ENCODE measurements at regions not wholly inside any gene's neighbourhood (a gene's known extent, or its start where the extent isn't known, plus 50 kb on each side); places are given as distances from the start of the nearest gene placed in this dataset.

DNA sequence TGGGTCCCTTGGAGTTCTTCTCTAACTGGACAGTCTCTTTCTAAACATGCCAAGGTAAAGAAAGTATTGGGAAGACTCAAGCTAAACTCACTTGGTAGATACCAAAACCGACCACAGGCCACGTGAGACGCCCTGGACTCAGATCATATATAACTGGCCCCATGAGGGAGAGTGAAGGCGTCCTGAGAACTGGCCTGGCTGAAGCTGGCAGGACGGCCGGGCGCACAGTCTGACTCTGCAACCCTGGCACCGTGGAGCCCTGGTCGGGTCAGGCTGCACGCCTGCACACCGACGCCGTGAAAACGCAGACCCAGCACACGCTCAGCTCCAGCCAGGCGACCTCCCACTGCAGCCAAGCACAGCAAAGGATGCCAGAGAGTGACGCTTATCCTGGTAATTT, 122.5 kb upstream of the SPACA7 start:
- TF ChIP-seq EZH2 (IDR thresholded peaks at IDR 0.05; ENCODE audit: borderline replicate concordance, insufficient read depth, low read length, poor library complexity, severe bottlenecking) (no peak), RAD21 (conservative IDR thresholded peaks at IDR 0.05) (no peak), SMC3 (conservative IDR thresholded peaks at IDR 0.05; ENCODE audit: poor library complexity) (no peak)
- TF ChIP-seq, protein P1, sequence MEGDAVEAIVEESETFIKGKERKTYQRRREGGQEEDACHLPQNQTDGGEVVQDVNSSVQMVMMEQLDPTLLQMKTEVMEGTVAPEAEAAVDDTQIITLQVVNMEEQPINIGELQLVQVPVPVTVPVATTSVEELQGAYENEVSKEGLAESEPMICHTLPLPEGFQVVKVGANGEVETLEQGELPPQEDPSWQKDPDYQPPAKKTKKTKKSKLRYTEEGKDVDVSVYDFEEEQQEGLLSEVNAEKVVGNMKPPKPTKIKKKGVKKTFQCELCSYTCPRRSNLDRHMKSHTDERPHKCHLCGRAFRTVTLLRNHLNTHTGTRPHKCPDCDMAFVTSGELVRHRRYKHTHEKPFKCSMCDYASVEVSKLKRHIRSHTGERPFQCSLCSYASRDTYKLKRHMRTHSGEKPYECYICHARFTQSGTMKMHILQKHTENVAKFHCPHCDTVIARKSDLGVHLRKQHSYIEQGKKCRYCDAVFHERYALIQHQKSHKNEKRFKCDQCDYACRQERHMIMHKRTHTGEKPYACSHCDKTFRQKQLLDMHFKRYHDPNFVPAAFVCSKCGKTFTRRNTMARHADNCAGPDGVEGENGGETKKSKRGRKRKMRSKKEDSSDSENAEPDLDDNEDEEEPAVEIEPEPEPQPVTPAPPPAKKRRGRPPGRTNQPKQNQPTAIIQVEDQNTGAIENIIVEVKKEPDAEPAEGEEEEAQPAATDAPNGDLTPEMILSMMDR (IDR thresholded peaks at IDR 0.05; ENCODE audit: poor library complexity, severe bottlenecking): no peak
- TF ChIP-seq, protein P2, sequence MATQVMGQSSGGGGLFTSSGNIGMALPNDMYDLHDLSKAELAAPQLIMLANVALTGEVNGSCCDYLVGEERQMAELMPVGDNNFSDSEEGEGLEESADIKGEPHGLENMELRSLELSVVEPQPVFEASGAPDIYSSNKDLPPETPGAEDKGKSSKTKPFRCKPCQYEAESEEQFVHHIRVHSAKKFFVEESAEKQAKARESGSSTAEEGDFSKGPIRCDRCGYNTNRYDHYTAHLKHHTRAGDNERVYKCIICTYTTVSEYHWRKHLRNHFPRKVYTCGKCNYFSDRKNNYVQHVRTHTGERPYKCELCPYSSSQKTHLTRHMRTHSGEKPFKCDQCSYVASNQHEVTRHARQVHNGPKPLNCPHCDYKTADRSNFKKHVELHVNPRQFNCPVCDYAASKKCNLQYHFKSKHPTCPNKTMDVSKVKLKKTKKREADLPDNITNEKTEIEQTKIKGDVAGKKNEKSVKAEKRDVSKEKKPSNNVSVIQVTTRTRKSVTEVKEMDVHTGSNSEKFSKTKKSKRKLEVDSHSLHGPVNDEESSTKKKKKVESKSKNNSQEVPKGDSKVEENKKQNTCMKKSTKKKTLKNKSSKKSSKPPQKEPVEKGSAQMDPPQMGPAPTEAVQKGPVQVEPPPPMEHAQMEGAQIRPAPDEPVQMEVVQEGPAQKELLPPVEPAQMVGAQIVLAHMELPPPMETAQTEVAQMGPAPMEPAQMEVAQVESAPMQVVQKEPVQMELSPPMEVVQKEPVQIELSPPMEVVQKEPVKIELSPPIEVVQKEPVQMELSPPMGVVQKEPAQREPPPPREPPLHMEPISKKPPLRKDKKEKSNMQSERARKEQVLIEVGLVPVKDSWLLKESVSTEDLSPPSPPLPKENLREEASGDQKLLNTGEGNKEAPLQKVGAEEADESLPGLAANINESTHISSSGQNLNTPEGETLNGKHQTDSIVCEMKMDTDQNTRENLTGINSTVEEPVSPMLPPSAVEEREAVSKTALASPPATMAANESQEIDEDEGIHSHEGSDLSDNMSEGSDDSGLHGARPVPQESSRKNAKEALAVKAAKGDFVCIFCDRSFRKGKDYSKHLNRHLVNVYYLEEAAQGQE (IDR thresholded peaks at IDR 0.05; ENCODE audit: borderline replicate concordance): no peak

Measured in neural cell (in vitro differentiated cells).